Cardiac fibroblast (primary cell): ENCODE measurements at regions not wholly inside any gene's neighbourhood (a gene's known extent, or its start where the extent isn't known, plus 50 kb on each side); places are given as distances from the start of the nearest gene placed in this dataset.
A peak's percentile ranks its signal among the peaks of the same experiment; 100 is the strongest.

Experiments used
- DNase-seq, 2 donors: peaks; one replicate each; pipeline versions ENCODE4 v3.0.0 to v3.0.0-alpha.2; 2010; ENCODE audit warnings: low read depth in 2 of 2
- H3K4me3 ChIP-seq, 2 donors: replicated peaks in 1 of 2; 1 replicate in 1 of 2; 2 replicates in 1 of 2; pipeline ENCODE4 v1.5.1; 2011; ENCODE audit warnings: low read depth in 2 of 2, low read length in 2 of 2, mild to moderate bottlenecking in 2 of 2, moderate library complexity in 1 of 2
- CTCF ChIP-seq: IDR thresholded peaks from one replicate; pipeline ENCODE4 v1.5.1; 2011; ENCODE audit warnings: low read depth, mild to moderate bottlenecking, low read length, inconsistent platforms

GRCh38 chr7:35398518-35398917 lies 144.6 kb upstream of the TBX20 start:
- H3K4me3 ChIP-seq = no peak overlapping the region
- TF ChIP-seq CTCF = no peak
- DNase-seq = no peak

GRCh38 chr7:35390146-35390545 lies 136.2 kb upstream of the TBX20 start:
- H3K4me3 ChIP-seq = no peak overlapping the region
- DNase-seq = no peak
- no peak for TF ChIP-seq CTCF

GRCh38 chr7:35389636-35390035 lies 135.7 kb upstream of the TBX20 start:
- no peak overlapping the region for H3K4me3 ChIP-seq
- DNase-seq = no peak
- no peak for TF ChIP-seq CTCF

- no peak for TF ChIP-seq CTCF
- no peak overlapping the region for H3K4me3 ChIP-seq
- DNase-seq = no peak
Measured at GRCh38 chr7:35386816-35387706, 133.2 kb upstream of the TBX20 start.

- no peak overlapping the region for H3K4me3 ChIP-seq
- TF ChIP-seq CTCF = no peak
- DNase-seq = no peak
Measured at GRCh38 chr7:35386082-35386815, 132.3 kb upstream of the TBX20 start.

- no peak for TF ChIP-seq CTCF
- H3K4me3 ChIP-seq = no peak overlapping the region
- DNase-seq = peak in 1 of 2 donors; percentile 13
Measured at GRCh38 chr7:35384761-35385700, 131.1 kb upstream of the TBX20 start.
